ENCODE measurements at regions not wholly inside any gene's neighbourhood (a gene's known extent, or its start where the extent isn't known, plus 50 kb on each side); places are given as distances from the start of the nearest gene placed in this dataset.

DNA sequence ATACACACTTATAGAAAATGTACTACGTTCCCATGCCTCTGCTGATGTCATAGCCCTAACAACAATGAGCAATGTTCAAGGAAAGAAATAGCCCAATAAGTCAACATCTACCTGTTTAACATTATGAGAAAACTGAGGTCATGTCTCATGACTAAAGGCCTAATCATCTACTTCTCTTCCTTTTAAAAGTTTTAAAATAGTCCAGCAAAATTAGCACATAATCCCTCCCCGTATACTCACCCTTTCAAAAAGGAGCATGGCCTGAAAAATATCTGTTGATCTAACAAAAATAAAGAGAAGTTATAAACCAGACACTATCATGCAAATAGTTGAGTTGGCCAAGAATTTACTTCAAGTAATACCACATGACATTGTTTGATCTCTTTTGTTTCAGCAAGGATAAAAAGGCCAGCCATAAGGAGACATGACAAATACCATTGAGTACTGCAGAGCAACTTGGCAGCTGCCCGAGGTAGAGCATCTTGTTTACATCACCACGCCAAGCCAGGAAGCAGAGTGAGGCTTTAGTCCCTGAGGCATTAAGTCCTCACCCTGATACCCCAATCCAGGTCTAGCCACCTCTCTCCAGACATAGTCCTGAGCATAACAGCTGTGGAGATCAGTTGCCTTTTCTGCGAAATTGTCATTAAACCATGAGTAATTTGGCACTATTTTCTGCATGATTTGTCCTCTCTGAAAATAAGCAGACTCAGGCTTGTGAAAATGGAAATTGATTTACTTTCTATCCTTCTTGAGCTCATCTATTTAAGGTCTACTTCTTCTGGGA, 137.4 kb upstream of the ETAA1 start:
- no peaks in the 10 kb centered on the region for H3K36me3 Mint-ChIP-seq
- H3K4me1 Mint-ChIP-seq (ENCODE audit: low read depth): no peaks in the 10 kb centered on the region
- intact Hi-C loops (cut with micrococcal nuclease): no loop called here
- H3K9me3 Mint-ChIP-seq: no peaks in the 10 kb centered on the region
- ChIA-PET CTCF (no interaction called here), POLR2A (no interaction called here)
- no peak overlapping the region for H3K27ac Mint-ChIP-seq
- no peak for DNase-seq
- H3K27me3 Mint-ChIP-seq: peaks cover 4% of the 10 kb centered on the region
- no peak overlapping the region for H3K4me3 Mint-ChIP-seq

DNA sequence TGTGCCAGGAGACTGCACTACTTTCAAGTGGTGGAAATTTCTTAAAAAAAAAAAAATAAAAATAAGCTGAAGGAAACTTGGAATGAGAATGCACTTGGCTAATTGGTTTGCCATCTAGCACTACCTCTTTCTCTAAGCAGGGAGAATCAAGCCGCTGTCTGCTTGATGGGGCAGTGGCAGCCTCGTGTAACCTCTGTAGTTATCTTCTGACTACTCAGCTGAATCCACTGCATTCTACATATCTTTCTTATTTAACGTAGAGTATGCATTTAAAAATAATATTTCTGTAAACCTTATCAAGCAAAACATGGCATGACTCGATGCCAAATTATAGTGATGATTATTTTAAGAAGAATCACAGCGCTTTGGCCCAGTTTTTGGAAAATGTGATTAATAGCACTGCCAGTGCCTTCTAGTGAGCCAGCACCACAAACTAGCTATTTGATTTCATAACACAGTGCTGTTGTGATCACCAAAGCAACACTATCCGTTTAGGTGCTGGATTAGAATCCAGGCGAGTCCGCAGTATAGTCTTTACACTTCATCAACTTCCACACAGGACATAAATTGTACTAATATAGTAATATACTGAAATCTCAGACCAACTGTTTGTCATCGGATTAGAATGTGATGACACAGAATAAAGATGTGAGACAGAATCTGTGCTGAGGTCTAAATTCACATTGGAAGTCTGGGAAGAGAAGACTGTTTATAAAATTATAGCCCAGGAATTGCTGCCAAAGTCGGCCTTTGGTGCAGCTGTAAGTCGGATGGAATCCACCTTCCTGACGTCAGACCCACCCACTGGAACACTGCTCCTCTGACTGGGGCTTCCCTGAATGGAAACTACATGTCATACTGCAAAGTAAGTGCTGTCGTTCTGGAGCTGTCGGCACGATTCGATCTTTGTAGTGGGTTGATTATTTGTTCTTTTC, 136.5 kb upstream of the ETAA1 start:
- Mint-ChIP-seq H3K4me3 (no peak overlapping the region), H3K27me3 (peaks cover 4% of the 10 kb centered on the region), H3K36me3 (no peaks in the 10 kb centered on the region), H3K9me3 (no peaks in the 10 kb centered on the region), H3K27ac (no peak overlapping the region), H3K4me1 (ENCODE audit: low read depth) (no peaks in the 10 kb centered on the region)
- no peak for DNase-seq
- intact Hi-C loops (cut with micrococcal nuclease): no loop called here
- POLR2A ChIA-PET: no interaction called here
- CTCF ChIA-PET: no interaction called here

DNA sequence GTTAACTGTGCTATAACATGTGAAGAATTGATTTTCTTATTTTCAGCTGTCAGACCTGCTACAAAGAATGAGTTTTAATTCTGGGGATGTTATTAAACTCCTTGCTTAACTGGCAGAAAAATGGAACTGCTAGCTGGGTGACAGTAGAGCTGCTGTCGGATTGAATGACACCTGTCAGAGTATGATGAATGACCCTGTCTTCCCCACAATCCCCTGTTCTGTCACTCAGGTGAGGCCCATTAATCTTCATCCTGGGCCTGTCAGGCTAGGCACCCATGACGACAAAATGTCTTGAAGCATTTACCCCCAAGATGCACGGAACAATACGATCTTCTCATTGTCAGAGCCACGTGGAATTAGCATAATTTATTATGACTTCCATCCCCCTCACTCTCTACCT, 129.9 kb upstream of the ETAA1 start:
- H3K27ac Mint-ChIP-seq: no peak overlapping the region
- no peaks in the 10 kb centered on the region for H3K36me3 Mint-ChIP-seq
- no peaks in the 10 kb centered on the region for H3K9me3 Mint-ChIP-seq
- DNase-seq: no peak
- peaks cover 4% of the 10 kb centered on the region for H3K27me3 Mint-ChIP-seq
- intact Hi-C loops (cut with micrococcal nuclease): no loop called here
- ChIA-PET POLR2A (no interaction called here), CTCF (no interaction called here)
- no peak overlapping the region for H3K4me3 Mint-ChIP-seq
- no peaks in the 10 kb centered on the region for H3K4me1 Mint-ChIP-seq (ENCODE audit: low read depth)

DNA sequence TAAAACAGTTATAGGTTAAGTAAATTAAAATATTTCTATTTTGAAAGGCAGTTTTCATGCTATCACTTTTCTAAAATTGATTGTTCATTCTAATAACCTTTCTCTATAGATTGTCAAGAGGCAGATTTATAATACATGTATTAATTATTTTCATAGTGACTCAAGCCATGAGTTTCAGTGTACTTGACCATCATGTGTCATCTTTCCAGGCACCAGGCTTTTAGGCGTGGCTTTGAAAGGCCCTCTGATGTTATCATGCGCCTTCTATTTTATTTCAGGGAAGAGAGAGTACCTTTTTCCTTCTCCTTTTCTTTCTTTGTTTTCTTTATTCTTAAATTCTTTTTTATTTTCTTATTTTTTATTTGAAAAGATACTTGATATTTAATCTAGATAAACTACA, 128.3 kb upstream of the ETAA1 start:
- no peaks in the 10 kb centered on the region for H3K4me1 Mint-ChIP-seq (ENCODE audit: low read depth)
- no peak for DNase-seq
- no peaks in the 10 kb centered on the region for H3K36me3 Mint-ChIP-seq
- H3K4me3 Mint-ChIP-seq: no peak overlapping the region
- ChIA-PET CTCF (no interaction called here), POLR2A (no interaction called here)
- intact Hi-C loops (cut with micrococcal nuclease): no loop called here
- no peak overlapping the region for H3K27ac Mint-ChIP-seq
- peaks cover 4% of the 10 kb centered on the region for H3K27me3 Mint-ChIP-seq
- no peaks in the 10 kb centered on the region for H3K9me3 Mint-ChIP-seq

DNA sequence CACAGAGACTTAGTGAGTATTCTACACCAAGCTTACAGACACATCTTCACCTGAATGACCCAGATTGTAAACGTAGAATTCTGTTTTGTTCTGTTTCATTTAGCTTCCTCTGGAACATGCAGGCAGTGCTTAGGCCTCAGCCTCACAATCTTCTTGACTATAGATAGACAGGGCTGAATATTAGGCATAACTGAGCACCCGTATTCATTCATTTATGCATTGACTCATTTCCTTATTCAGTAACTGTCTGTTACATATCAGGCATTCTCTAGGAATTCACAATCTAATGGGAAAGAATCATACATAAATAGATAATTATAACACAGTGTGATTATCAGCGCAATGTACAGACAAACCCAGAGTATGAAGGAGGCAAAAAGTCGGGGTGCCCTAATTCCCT, 124.9 kb upstream of the ETAA1 start:
- DNase-seq: no peak
- Mint-ChIP-seq H3K27ac (no peak overlapping the region), H3K4me1 (ENCODE audit: low read depth) (no peaks in the 10 kb centered on the region), H3K27me3 (peaks cover 1% of the 10 kb centered on the region), H3K9me3 (no peaks in the 10 kb centered on the region), H3K4me3 (no peak overlapping the region), H3K36me3 (no peaks in the 10 kb centered on the region)
- ChIA-PET CTCF (no interaction called here), POLR2A (no interaction called here)
- intact Hi-C loops (cut with micrococcal nuclease): no loop called here

DNA sequence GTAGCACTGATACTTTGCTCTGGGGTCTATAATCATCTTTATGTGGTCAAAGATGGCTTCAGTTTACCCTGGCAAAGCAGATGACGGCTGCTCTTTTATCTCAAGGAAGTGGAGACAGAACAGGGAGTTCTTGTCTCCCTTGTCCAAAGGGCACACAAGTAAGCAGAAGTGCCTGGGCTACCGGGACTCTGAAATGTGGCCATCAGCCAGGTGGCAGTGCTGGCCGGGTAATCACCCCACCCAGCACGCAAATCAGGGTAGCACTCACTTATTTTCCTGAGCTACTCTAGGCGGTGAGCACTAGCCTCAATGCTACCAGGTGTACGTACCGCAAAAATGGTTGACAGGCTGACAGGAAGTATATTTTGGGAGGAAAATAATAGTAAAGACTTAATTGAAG, 119.7 kb upstream of the ETAA1 start:
- CTCF ChIA-PET: interaction anchor here (0.6 kb wide), 1 partner anchor 1474 kb away, joined by 3 read pairs; no protein-coding TSS in a partner anchor
- POLR2A ChIA-PET: no interaction called here

DNA sequence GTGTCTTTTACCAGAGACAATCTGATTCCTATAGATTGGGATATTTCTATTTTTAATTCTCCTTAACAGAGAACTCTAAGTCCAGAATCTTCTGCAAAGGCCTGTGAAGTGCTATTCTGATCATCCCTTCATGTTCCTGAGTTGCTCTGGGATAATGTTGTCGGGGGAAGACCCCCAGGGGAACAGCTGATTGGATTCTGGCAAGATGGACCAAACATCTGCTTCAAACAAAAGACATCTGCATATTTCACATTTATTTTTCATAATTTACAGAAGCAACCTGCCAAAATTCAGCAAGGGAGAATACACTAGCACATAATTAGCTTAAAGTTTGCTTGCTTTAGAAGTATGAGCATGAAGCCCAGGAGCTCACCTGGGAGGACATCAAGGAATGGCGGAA, 116.0 kb upstream of the ETAA1 start:
- intact Hi-C loops (cut with micrococcal nuclease): no loop called here
- no peaks in the 10 kb centered on the region for H3K36me3 Mint-ChIP-seq
- no peaks in the 10 kb centered on the region for H3K27me3 Mint-ChIP-seq
- no peaks in the 10 kb centered on the region for H3K4me1 Mint-ChIP-seq (ENCODE audit: low read depth)
- CTCF ChIA-PET: no interaction called here
- no peak overlapping the region for H3K4me3 Mint-ChIP-seq
- H3K27ac Mint-ChIP-seq: no peak overlapping the region
- no peaks in the 10 kb centered on the region for H3K9me3 Mint-ChIP-seq
- POLR2A ChIA-PET: no interaction called here
- DNase-seq: no peak

More for the DNA sequence above, 119.7 kb upstream of the ETAA1 start:
- no peak overlapping the region for H3K4me3 Mint-ChIP-seq
- no peaks in the 10 kb centered on the region for H3K9me3 Mint-ChIP-seq
- no peaks in the 10 kb centered on the region for H3K36me3 Mint-ChIP-seq
- H3K27ac Mint-ChIP-seq: no peak overlapping the region
- no peaks in the 10 kb centered on the region for H3K4me1 Mint-ChIP-seq (ENCODE audit: low read depth)
- intact Hi-C loops (cut with micrococcal nuclease): no loop called here
- no peaks in the 10 kb centered on the region for H3K27me3 Mint-ChIP-seq
- DNase-seq: no peak

DNA sequence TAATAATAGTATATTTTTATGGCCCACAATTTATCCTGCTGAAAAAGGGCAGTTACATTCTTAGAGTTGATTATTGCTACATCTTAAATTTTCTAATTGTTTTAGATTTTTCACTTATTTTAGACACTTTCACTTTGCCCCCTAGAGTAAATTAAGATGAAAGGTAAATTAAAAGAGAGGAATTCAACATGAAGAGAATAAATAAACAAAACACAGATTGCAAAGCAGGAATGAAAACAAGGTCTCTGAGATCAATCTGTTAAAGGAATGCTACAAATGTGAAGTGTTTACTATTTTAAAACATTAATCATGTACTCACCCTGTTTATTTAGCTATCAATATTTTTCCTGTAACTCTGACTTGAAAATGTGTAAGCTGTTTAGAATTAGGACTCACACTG, 113.5 kb upstream of the ETAA1 start:
- POLR2A ChIA-PET: no interaction called here
- Mint-ChIP-seq H3K9me3 (no peaks in the 10 kb centered on the region), H3K4me1 (ENCODE audit: low read depth) (no peaks in the 10 kb centered on the region), H3K36me3 (no peaks in the 10 kb centered on the region), H3K4me3 (no peak overlapping the region), H3K27me3 (peaks cover 3% of the 10 kb centered on the region), H3K27ac (no peak overlapping the region)
- no peak for DNase-seq
- intact Hi-C loops (cut with micrococcal nuclease): no loop called here
- CTCF ChIA-PET: interaction anchor here (0.7 kb wide), 1 partner anchor 602 kb away, joined by 3 read pairs; no protein-coding TSS in a partner anchor

DNA sequence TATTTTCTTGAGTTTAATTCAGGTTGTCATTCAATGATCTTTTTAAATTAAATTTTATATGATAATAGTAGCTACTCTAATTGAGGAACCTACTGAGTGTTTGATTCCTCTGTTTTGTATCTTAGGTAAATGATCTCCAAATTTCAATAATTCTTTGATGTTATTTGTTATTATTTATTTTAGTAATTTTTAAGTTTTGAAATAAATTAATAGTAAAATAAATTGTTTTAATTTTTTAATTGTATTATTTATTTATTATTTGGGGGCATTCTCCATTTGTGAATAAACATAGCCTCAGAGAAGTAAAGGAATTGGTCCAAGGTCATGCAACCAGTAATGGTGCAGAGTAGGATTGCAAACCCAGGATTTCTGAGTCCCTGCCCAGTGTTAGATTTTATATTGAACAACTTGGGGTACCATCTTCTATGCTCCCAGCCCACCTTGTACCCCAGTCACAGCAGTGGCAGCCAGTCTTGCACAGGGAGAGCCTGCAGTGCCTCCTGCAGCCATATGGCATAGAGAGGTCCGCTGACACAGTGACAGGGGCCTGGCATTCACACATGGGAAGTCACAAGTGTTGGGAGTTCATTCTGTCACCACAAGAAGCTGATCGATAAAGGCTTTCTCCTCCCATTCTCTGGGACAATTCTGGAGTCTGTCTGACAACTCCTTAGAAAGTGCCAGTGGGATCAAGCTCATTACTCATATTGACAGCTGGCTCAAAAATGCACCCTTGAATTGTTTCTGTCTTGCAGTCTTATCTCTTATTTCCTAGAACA, 110.0 kb upstream of the ETAA1 start:
- ChIA-PET CTCF (no interaction called here), POLR2A (no interaction called here)
- no peak for DNase-seq
- intact Hi-C loops (cut with micrococcal nuclease): no loop called here
- Mint-ChIP-seq H3K27ac (no peak overlapping the region), H3K27me3 (peaks cover 4% of the 10 kb centered on the region), H3K4me3 (no peak overlapping the region), H3K4me1 (ENCODE audit: low read depth) (no peaks in the 10 kb centered on the region), H3K9me3 (no peaks in the 10 kb centered on the region), H3K36me3 (no peaks in the 10 kb centered on the region)

DNA sequence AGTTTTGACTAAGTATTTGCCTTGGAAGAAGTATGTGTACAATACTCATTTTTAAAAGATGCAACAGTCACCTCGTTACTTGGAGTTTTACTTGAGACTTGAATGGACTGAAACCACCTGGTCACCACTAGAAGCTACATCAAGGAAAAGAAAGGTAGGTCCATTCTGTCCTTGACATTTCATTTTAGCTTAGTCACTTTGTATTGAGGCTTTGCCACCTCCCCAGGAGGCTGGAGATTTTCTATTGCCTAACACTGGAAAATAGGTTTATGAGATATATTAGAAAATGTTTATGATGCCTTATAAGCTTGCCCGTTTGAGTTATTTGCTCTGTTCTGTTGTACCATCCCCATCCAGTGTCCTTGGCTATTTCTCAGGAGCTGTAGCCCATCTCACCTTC, 107.9 kb upstream of the ETAA1 start:
- DNase-seq: no peak
- Mint-ChIP-seq H3K4me3 (no peak overlapping the region), H3K27ac (no peak overlapping the region), H3K9me3 (no peaks in the 10 kb centered on the region), H3K27me3 (peaks cover 4% of the 10 kb centered on the region), H3K36me3 (no peaks in the 10 kb centered on the region), H3K4me1 (ENCODE audit: low read depth) (no peaks in the 10 kb centered on the region)
- intact Hi-C loops (cut with micrococcal nuclease): no loop called here
- CTCF ChIA-PET: no interaction called here
- POLR2A ChIA-PET: no interaction called here

DNA sequence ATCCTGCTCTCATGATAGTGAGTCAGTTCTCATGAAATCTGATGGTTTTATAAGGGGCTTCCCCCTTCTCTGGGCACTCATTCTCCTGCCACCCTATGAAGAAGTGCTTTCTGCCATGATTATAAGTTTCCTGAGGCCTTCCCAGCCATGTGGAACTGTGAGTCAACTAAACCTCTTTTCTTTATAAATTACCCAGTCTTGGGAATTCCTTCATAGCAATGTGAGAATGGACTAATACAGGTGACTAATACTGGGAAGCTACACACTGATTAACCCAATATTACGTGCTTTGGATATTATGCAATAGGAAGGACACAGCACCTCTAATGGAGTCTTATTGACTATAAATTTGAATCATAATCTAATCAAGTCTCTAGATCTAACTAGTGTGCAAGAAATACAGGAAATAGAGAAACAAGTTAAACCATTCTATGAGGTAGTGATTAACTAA, 107.2 kb upstream of the ETAA1 start:
- no peak for DNase-seq
- H3K27me3 Mint-ChIP-seq: peaks cover 4% of the 10 kb centered on the region
- ChIA-PET CTCF (no interaction called here), POLR2A (no interaction called here)
- no peak overlapping the region for H3K4me3 Mint-ChIP-seq
- intact Hi-C loops (cut with micrococcal nuclease): no loop called here
- H3K36me3 Mint-ChIP-seq: no peaks in the 10 kb centered on the region
- no peaks in the 10 kb centered on the region for H3K9me3 Mint-ChIP-seq
- no peak overlapping the region for H3K27ac Mint-ChIP-seq
- H3K4me1 Mint-ChIP-seq (ENCODE audit: low read depth): no peaks in the 10 kb centered on the region

DNA sequence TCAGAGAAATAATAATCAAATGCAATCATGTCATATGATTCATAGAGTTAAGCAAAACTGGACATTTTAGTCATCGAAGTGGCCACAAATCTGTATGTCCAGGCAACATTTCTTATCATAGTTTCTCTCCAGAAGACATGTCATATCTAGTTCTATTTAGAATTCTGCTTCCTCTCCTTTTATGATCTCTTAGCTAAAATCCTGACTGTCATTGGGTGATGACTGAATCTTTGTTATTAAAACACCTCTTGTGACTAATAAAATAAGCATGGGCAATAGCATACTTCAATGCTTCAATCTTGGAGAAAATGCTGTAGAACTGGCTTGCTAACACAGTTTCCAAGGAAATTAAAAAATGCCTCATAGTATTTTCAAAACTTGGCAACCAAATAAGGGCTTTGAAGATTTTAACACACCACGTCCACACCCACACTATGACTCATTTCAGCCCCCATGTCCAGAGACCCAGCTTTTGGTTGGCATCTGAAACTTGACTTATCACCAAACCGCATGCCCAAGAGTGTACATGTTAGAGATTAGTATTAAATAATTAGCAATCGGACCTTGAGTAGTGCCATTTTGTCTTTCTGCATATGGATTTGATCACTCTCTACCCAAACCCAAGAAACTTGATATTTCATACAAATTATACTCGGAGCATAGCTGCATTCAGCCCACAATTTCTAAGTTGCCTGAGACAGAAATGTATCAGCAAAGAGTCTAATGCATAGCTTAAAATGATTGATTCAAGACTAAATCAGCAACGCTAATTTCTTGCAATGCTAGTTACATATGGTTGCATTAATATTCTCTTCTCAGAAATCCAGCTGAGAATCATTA, 106.5 kb upstream of the ETAA1 start:
- H3K36me3 Mint-ChIP-seq: no peaks in the 10 kb centered on the region
- H3K9me3 Mint-ChIP-seq: no peaks in the 10 kb centered on the region
- no peak overlapping the region for H3K4me3 Mint-ChIP-seq
- no peak for DNase-seq
- no peaks in the 10 kb centered on the region for H3K4me1 Mint-ChIP-seq (ENCODE audit: low read depth)
- intact Hi-C loops (cut with micrococcal nuclease): no loop called here
- CTCF ChIA-PET: no interaction called here
- POLR2A ChIA-PET: no interaction called here
- H3K27me3 Mint-ChIP-seq: peaks cover 4% of the 10 kb centered on the region
- no peak overlapping the region for H3K27ac Mint-ChIP-seq

Measured in activated CD4-positive, alpha-beta memory T cell treated with anti-CD3 and anti-CD28 coated beads for 36 hours (primary cell).